PC-3 (cell line): ENCODE measurements at regions not wholly inside any gene's neighbourhood (a gene's known extent, or its start where the extent isn't known, plus 50 kb on each side); places are given as distances from the start of the nearest gene placed in this dataset.

Experiments used
- ATAC-seq: fragments of 200-7000 bp; cut with Tn5 transposase; 2 replicates; pipeline ENCODE4 v1.9.1; 2020; ENCODE audit warnings: mild to moderate bottlenecking, moderate library complexity
- BruUV-seq: library from RNA; stranded (reverse); fragments of 400-500 nt; replicated peaks from 2 replicates; lab custom pipeline; 2021; lab: Mats Ljungman, UMichigan
- CTCF ChIA-PET: fragments of 300-600 bp; sonication (Branson Sonifier 250); formaldehyde crosslinking; loops from one replicate; lab custom pipeline; 2022; ENCODE audit warnings: antibody characterized with exemption; lab: Charles Lee
- POLR2A ChIA-PET: fragments of 300-600 bp; sonication (Branson Sonifier 250); formaldehyde crosslinking; loops from one replicate; lab custom pipeline; 2022; ENCODE audit warnings: antibody characterized with exemption; ENCODE audit not compliant: unreplicated experiment; lab: Charles Lee
- DNase-seq: peaks from one replicate; pipeline ENCODE4 v3.0.0-alpha.2; 2015
- H2AFZ ChIP-seq: fragments of 300-600 bp; sonication (generic); 2 replicates; pipeline ENCODE4 v1.6.0; 2016; ENCODE audit warnings: antibody characterized with exemption, low read length
- H3F3A ChIP-seq: fragments of 300-600 bp; sonication (generic); one replicate; pipeline ENCODE4 v1.6.0; 2017; ENCODE audit warnings: antibody characterized with exemption, low read length, control low read depth, mild to moderate bottlenecking; ENCODE audit not compliant: unreplicated experiment
- H3K27ac ChIP-seq: fragments of 300-600 bp; sonication (generic); 2 replicates; pipeline ENCODE4 v1.5.1; 2016; ENCODE audit warnings: mild to moderate bottlenecking, low read length
- H3K27me3 ChIP-seq: fragments of 300-600 bp; sonication (generic); 2 replicates; pipeline ENCODE4 v1.6.1; 2016; ENCODE audit warnings: low read length, mixed read lengths
- H3K36me3 ChIP-seq: fragments of 300-600 bp; sonication (generic); 2 replicates; pipeline ENCODE4 v1.6.1; 2016; ENCODE audit warnings: low read depth, mixed run types, low read length, mixed read lengths
- H3K4me1 ChIP-seq: fragments of 300-600 bp; sonication (generic); 2 replicates; pipeline ENCODE4 v1.5.1; 2016; ENCODE audit warnings: low read length; ENCODE audit not compliant: insufficient read depth
- H3K4me2 ChIP-seq: fragments of 300-600 bp; sonication (generic); 2 replicates; pipeline ENCODE4 v1.6.0; 2016; ENCODE audit warnings: low read length
- H3K4me3 ChIP-seq: fragments of 300-600 bp; sonication (generic); 2 replicates; pipeline ENCODE4 v1.5.1; 2016; ENCODE audit warnings: mild to moderate bottlenecking, low read length, mixed read lengths
- H3K79me2 ChIP-seq: fragments of 300-600 bp; sonication (generic); 2 replicates; pipeline ENCODE4 v1.6.1; 2017; ENCODE audit warnings: low read length, mixed read lengths
- H3K9ac ChIP-seq: fragments of 300-600 bp; sonication (generic); 2 replicates; pipeline ENCODE4 v1.6.0; 2016; ENCODE audit warnings: mild to moderate bottlenecking, low read length
- H3K9me2 ChIP-seq: fragments of 300-600 bp; sonication (generic); replicated peaks from 2 replicates; pipeline ENCODE4 v1.6.1; 2016; ENCODE audit warnings: mixed run types, low read length, mixed read lengths
- H3K9me3 ChIP-seq: fragments of 300-600 bp; sonication (generic); 2 replicates; pipeline ENCODE4 v1.6.1; 2016; ENCODE audit warnings: low read length, mixed read lengths
- H4K20me1 ChIP-seq: fragments of 300-600 bp; sonication (generic); 2 replicates; pipeline ENCODE4 v1.6.1; 2016; ENCODE audit warnings: low read length, mixed read lengths
- EZH2 ChIP-seq: fragments of 300-600 bp; sonication (generic); IDR thresholded peaks from one replicate; pipeline ENCODE4 v1.6.1; 2017; ENCODE audit warnings: antibody characterized with exemption, mild to moderate bottlenecking, low read length; ENCODE audit not compliant: unreplicated experiment
- EZH2phosphoT487 ChIP-seq: fragments of 300-600 bp; sonication (generic); IDR thresholded peaks from 2 replicates; pipeline ENCODE4 v1.6.1; 2018; ENCODE audit warnings: mild to moderate bottlenecking, antibody characterized with exemption, low read length, borderline replicate concordance
- intact Hi-C: fragments of 100-400 bp; cut with micrococcal nuclease; formaldehyde crosslinking; loops from 2 replicates; pipeline ENCODE4 v1.9.0; 2023
- TF ChIP-seq, protein P1 (sequence below): fragments of 300-600 bp; sonication (generic); conservative IDR thresholded peaks from 2 replicates; pipeline ENCODE4 v1.5.1; 2017; ENCODE audit warnings: antibody characterized with exemption, low read depth, mild to moderate bottlenecking, low read length

DNA sequence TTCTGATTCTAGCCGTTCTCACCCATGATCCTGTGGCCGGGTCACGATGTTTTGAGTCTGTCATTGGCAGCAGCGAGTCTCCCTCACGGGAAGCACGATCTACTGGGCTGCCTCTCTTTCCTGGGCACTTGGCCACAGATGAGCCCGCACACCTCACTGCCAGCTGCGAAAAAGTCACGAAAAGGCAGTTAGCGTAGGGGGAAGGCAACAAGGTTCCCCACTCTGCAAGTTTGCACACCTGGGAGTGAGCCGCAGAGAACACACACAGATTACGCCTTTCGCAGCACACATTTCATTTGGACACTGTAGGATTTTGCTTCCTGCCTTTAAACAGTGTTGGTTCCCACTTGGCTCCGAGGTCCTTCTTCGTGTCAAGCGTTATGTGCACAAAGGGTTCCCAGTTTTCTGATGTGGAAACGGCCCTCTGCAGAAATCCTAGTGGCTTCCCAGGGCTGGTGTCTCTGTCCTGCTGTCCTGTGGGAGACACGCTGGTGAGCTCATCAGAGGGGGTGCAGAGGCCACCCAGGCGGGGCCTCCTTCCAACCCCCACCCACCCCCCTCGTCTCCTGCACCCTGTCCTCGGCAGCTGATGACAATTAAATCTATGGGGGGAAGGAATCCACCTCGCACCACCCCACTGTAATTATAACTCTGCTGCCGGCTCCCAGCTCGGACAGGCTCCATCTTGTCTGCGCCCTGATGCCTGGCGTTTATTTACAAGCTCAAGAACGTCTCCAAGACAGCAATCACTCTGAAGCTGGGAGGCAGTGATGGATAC, 157.3 kb upstream of the SALL3 start:
- ATAC-seq, result no peak

DNA sequence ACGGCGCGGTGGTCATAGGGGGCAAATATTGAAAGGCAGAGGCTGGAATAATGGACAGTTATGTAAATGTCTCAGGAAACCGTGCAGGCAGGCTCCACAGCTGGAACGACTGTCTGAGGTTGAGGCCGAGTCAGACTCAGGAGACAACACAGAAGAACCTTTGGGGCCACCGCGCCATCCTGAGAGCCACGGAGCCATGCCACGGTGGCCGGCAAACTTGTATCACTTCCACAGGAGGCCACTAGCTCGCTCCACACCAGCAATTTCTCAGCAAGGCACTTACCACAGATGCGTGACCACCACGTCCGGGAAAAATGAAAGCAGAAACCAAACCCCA, 156.7 kb upstream of the SALL3 start:
- BruUV-seq, result no TSS peak
- peaks cover 74% of the 10 kb centered on the region for H3K27me3 ChIP-seq
- POLR2A ChIA-PET, result no interaction called here
- H3F3A ChIP-seq, result no peaks in the 10 kb centered on the region
- H3K36me3 ChIP-seq, result no peaks in the 10 kb centered on the region
- H3K9me2 ChIP-seq, result no peaks in the 10 kb centered on the region
- no peaks in the 10 kb centered on the region for H3K79me2 ChIP-seq
- TF ChIP-seq EZH2phosphoT487, result no peak
- TF ChIP-seq EZH2, result no peak
- TF ChIP-seq, protein P1, sequence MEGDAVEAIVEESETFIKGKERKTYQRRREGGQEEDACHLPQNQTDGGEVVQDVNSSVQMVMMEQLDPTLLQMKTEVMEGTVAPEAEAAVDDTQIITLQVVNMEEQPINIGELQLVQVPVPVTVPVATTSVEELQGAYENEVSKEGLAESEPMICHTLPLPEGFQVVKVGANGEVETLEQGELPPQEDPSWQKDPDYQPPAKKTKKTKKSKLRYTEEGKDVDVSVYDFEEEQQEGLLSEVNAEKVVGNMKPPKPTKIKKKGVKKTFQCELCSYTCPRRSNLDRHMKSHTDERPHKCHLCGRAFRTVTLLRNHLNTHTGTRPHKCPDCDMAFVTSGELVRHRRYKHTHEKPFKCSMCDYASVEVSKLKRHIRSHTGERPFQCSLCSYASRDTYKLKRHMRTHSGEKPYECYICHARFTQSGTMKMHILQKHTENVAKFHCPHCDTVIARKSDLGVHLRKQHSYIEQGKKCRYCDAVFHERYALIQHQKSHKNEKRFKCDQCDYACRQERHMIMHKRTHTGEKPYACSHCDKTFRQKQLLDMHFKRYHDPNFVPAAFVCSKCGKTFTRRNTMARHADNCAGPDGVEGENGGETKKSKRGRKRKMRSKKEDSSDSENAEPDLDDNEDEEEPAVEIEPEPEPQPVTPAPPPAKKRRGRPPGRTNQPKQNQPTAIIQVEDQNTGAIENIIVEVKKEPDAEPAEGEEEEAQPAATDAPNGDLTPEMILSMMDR, result no peak
- CTCF ChIA-PET, result no interaction called here
- H3K9ac ChIP-seq, result no peak overlapping the region
- H3K4me1 ChIP-seq, result no peaks in the 10 kb centered on the region
- no peak overlapping the region for H3K27ac ChIP-seq
- DNase-seq, result no peak
- intact Hi-C loops, result no loop called here
- no peak for ATAC-seq
- no peak overlapping the region for H3K4me3 ChIP-seq
- no peaks in the 10 kb centered on the region for H4K20me1 ChIP-seq
- no peak overlapping the region for H2AFZ ChIP-seq
- no peaks in the 10 kb centered on the region for H3K9me3 ChIP-seq
- H3K4me2 ChIP-seq, result no peak overlapping the region

More for the DNA sequence above, 157.3 kb upstream of the SALL3 start:
- H3K79me2 ChIP-seq, result no peaks in the 10 kb centered on the region
- no peak overlapping the region for H2AFZ ChIP-seq
- no peaks in the 10 kb centered on the region for H3K36me3 ChIP-seq
- no peaks in the 10 kb centered on the region for H3F3A ChIP-seq
- H3K4me1 ChIP-seq, result no peaks in the 10 kb centered on the region
- H3K9me3 ChIP-seq, result no peaks in the 10 kb centered on the region
- CTCF ChIA-PET, result no interaction called here
- no peaks in the 10 kb centered on the region for H4K20me1 ChIP-seq
- TF ChIP-seq, protein P1, result no peak
- TF ChIP-seq EZH2phosphoT487 (no peak), EZH2 (no peak)
- H3K4me3 ChIP-seq, result no peak overlapping the region
- no peak overlapping the region for H3K9ac ChIP-seq
- BruUV-seq, result no TSS peak
- no peaks in the 10 kb centered on the region for H3K9me2 ChIP-seq
- POLR2A ChIA-PET, result no interaction called here
- DNase-seq, result no peak
- peaks cover 68% of the 10 kb centered on the region for H3K27me3 ChIP-seq
- H3K27ac ChIP-seq, result no peak overlapping the region
- H3K4me2 ChIP-seq, result no peak overlapping the region
- intact Hi-C loops, result no loop called here

DNA sequence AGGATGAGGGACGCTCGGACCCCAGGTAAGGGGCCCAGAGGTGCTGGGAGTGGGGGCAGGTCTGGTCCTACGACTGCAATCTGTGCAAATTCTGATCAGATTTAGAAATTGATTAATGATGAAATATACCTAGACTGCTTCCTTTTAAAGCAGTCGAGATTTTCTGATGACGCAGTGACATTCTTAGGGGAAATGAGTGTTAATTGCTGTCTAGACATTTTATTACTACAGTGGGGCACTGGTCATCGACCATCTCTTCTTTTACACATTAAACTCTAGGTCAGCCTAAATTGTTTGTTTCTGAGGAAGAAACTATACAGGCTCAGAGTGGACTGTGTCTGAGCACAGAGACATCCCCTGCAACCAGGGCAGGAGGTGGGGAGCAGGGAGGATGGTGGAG, 154.4 kb upstream of the SALL3 start:
- ChIA-PET CTCF (no interaction called here), POLR2A (no interaction called here)
- Histone ChIP-seq H2AFZ (no peak overlapping the region), H3K9ac (no peak overlapping the region), H4K20me1 (no peaks in the 10 kb centered on the region), H3K9me2 (no peaks in the 10 kb centered on the region), H3K4me1 (no peaks in the 10 kb centered on the region), H3K4me2 (no peak overlapping the region), H3K27ac (no peak overlapping the region), H3K36me3 (no peaks in the 10 kb centered on the region), H3F3A (no peaks in the 10 kb centered on the region), H3K4me3 (no peak overlapping the region), H3K79me2 (no peaks in the 10 kb centered on the region), H3K27me3 (peaks cover 93% of the 10 kb centered on the region), H3K9me3 (no peaks in the 10 kb centered on the region)
- intact Hi-C loops, result no loop called here
- ATAC-seq (no peak), DNase-seq (no peak)
- BruUV-seq, result no TSS peak
- TF ChIP-seq, protein P1, result no peak
- TF ChIP-seq EZH2 (no peak), EZH2phosphoT487 (no peak)
